ENCODE measurements at regions not wholly inside any gene's neighbourhood (a gene's known extent, or its start where the extent isn't known, plus 50 kb on each side); places are given as distances from the start of the nearest gene placed in this dataset.
"Not testable (repeated sequence)": the region's sequence is repeated elsewhere in the genome, so short reads cannot be mapped to it uniquely, and the experiment has no call there.

DNA sequence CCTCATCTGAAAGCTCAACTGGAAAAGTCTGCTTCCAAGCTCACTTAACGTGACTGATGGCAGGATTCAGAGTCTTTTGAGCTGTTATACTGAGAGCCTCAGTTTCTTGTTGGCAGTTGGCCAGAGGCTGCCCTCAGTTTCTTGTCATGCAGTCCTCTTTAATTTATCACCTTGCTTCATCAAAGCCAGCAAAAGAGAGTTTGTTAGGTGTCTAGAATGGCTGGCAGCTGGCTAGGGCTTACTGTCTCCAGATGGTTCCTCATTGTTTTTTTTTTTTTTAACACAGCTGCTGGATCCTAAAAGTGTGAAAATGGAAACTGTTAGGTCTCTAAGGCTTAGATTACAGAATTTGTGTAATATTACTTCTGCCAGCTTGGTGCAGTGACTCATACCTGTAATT lies 310.6 kb downstream of the PDCD6IP start:
- TF ChIP-seq, protein P1, sequence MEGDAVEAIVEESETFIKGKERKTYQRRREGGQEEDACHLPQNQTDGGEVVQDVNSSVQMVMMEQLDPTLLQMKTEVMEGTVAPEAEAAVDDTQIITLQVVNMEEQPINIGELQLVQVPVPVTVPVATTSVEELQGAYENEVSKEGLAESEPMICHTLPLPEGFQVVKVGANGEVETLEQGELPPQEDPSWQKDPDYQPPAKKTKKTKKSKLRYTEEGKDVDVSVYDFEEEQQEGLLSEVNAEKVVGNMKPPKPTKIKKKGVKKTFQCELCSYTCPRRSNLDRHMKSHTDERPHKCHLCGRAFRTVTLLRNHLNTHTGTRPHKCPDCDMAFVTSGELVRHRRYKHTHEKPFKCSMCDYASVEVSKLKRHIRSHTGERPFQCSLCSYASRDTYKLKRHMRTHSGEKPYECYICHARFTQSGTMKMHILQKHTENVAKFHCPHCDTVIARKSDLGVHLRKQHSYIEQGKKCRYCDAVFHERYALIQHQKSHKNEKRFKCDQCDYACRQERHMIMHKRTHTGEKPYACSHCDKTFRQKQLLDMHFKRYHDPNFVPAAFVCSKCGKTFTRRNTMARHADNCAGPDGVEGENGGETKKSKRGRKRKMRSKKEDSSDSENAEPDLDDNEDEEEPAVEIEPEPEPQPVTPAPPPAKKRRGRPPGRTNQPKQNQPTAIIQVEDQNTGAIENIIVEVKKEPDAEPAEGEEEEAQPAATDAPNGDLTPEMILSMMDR (IDR thresholded peaks at IDR 0.05; ENCODE audit: insufficient read depth, low read length), result no peak
- TF ChIP-seq SPI1 (IDR thresholded peaks at IDR 0.05; ENCODE audit: borderline replicate concordance, low read depth) (no peak), POLR2AphosphoS5 (IDR thresholded peaks at IDR 0.05; ENCODE audit: low read depth) (no peak), GABPA (IDR thresholded peaks at IDR 0.05; ENCODE audit: low read depth) (no peak)
- TF ChIP-seq, protein P2, sequence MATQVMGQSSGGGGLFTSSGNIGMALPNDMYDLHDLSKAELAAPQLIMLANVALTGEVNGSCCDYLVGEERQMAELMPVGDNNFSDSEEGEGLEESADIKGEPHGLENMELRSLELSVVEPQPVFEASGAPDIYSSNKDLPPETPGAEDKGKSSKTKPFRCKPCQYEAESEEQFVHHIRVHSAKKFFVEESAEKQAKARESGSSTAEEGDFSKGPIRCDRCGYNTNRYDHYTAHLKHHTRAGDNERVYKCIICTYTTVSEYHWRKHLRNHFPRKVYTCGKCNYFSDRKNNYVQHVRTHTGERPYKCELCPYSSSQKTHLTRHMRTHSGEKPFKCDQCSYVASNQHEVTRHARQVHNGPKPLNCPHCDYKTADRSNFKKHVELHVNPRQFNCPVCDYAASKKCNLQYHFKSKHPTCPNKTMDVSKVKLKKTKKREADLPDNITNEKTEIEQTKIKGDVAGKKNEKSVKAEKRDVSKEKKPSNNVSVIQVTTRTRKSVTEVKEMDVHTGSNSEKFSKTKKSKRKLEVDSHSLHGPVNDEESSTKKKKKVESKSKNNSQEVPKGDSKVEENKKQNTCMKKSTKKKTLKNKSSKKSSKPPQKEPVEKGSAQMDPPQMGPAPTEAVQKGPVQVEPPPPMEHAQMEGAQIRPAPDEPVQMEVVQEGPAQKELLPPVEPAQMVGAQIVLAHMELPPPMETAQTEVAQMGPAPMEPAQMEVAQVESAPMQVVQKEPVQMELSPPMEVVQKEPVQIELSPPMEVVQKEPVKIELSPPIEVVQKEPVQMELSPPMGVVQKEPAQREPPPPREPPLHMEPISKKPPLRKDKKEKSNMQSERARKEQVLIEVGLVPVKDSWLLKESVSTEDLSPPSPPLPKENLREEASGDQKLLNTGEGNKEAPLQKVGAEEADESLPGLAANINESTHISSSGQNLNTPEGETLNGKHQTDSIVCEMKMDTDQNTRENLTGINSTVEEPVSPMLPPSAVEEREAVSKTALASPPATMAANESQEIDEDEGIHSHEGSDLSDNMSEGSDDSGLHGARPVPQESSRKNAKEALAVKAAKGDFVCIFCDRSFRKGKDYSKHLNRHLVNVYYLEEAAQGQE (IDR thresholded peaks at IDR 0.05; ENCODE audit: insufficient replicate concordance, low read depth), result no peak
- no peak overlapping the region for H3K27ac ChIP-seq (replicated peaks)
- H3K4me3 ChIP-seq (replicated peaks; ENCODE audit: insufficient read depth, low read length), result no peak overlapping the region
- DNase-seq (ENCODE audit: low read depth in 1 of 2, low spot score in 1 of 2), result no peak
- no peaks in the 10 kb centered on the region for H3K27me3 ChIP-seq (ENCODE audit: insufficient read depth, poor library complexity, severe bottlenecking)

DNA sequence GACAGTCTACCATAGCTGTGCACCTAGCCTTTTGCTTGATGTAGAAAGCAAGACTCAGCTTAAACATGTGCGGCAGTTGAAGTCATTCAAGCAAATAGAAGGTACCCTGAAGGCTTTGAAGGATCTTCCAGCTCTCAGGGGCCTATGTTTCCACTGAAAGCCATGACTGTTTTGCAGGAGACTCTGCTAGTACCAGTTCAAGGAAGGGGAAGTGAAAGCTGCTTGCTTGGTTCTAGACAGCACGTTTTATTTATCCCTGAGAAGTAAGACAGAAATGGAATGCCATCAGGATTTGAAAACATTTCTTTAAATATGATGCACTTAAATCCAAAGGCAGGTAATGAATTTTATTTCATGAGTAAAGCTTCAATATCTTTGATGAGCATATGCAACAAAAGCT lies 311.4 kb downstream of the PDCD6IP start:
- Histone ChIP-seq H3K4me3 (replicated peaks; ENCODE audit: insufficient read depth, low read length) (no peak overlapping the region), H3K27me3 (ENCODE audit: insufficient read depth, poor library complexity, severe bottlenecking) (no peaks in the 10 kb centered on the region), H3K27ac (replicated peaks) (no peak overlapping the region)
- peak; percentile 44; the same call in 1 of the 2 replicates for TF ChIP-seq SPI1 (IDR thresholded peaks at IDR 0.05; ENCODE audit: borderline replicate concordance, low read depth)
- TF ChIP-seq, protein P1 (IDR thresholded peaks at IDR 0.05; ENCODE audit: insufficient read depth, low read length), result no peak
- DNase-seq (ENCODE audit: low read depth in 1 of 2, low spot score in 1 of 2), result peak in 1 of 2 experiments; percentile 3

DNA sequence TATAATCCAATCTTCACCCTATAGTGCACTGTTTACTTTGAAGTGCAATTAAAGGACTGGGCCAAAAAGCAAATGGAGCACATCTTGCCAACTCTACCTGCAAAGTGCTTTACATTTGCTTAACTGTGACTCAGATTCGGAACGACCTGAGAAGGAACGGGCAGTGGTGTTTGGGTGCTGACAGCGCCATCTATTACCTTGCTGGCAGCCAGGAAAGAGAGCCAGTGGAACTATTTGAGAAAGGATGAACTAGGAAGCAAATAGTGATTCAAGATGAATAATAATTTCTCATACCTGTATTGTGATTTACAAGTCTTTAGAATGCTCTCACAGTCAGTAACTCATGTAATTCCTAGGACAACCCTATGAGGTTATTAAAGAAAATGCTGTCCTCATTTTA lies 312.9 kb downstream of the PDCD6IP start:
- H3K27ac ChIP-seq (replicated peaks), result no peak overlapping the region
- H3K4me3 ChIP-seq (replicated peaks; ENCODE audit: insufficient read depth, low read length), result no peak overlapping the region
- no peak for DNase-seq (ENCODE audit: low read depth in 1 of 2, low spot score in 1 of 2)
- no peaks in the 10 kb centered on the region for H3K27me3 ChIP-seq (ENCODE audit: insufficient read depth, poor library complexity, severe bottlenecking)
- TF ChIP-seq POLR2AphosphoS5 (IDR thresholded peaks at IDR 0.05; ENCODE audit: low read depth) (no peak), SPI1 (IDR thresholded peaks at IDR 0.05; ENCODE audit: borderline replicate concordance, low read depth) (no peak), GABPA (IDR thresholded peaks at IDR 0.05; ENCODE audit: low read depth) (no peak)
- TF ChIP-seq, protein P2 (IDR thresholded peaks at IDR 0.05; ENCODE audit: insufficient replicate concordance, low read depth), result no peak
- TF ChIP-seq, protein P1 (IDR thresholded peaks at IDR 0.05; ENCODE audit: insufficient read depth, low read length), result no peak

DNA sequence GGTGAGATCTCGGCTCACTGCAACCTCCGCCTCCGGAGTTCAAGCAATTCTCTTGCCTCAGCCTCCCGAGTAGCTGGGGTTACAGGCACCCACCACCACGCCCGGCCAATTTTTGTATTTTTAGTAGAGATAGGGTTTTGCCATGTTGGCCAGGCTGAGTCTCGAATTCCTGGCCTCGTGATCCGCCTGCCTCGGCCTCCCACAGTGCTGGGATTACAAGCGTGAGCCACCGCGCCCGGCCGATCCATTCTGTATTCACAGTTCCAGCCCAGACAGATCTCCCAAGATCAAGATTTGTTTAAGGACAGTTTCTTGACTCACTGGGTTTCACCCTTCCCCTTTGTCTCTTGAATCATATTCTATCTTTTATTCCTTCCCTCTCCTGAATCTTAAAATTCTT lies 313.8 kb downstream of the PDCD6IP start:
- H3K4me3 ChIP-seq (replicated peaks; ENCODE audit: insufficient read depth, low read length); H3K27me3 ChIP-seq (ENCODE audit: insufficient read depth, poor library complexity, severe bottlenecking); DNase-seq (ENCODE audit: low read depth in 1 of 2, low spot score in 1 of 2); H3K27ac ChIP-seq (replicated peaks): not testable (repeated sequence)

Data from HL-60 (cell line).